ENCODE measurements at regions not wholly inside any gene's neighbourhood (a gene's known extent, or its start where the extent isn't known, plus 50 kb on each side); places are given as distances from the start of the nearest gene placed in this dataset.
A peak's percentile ranks its signal among the peaks of the same experiment; 100 is the strongest.

DNA sequence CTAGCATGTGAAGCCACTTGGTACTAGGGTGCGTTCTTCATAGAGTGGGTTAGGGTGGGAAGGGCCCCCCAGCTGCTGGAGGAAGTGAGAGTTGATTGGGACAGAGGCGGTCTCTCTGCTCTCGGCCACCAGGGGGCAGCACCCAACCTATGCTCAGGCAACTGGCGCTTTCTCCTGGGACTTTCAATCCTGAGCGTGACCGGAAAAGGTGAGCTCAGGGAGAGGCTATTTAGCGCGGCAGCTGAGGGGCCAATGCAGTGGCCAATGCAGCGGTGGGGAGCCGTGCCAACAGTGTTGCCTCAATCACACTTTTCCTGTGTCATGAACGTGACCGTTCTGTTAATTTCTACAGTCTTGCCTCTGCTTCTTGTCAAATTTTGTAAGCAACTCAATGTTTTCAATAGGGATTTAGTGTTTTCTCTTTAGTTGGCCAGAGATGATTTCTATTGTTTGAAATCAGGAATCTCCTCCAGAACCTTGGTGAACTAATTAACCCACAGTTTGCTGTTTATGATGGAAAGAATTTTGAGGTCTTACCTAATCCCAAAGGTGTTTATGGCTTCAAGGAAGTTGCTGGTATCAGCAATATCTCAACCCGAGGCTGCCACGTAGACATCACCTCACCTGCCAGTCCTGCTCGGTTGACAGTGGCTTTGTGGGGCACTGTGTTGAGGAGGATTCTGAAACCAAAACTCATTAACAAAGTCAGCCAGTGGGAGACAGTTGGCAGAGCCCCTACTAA, 67.9 kb upstream of the PDZD8 start:
- TF ChIP-seq, protein P1, sequence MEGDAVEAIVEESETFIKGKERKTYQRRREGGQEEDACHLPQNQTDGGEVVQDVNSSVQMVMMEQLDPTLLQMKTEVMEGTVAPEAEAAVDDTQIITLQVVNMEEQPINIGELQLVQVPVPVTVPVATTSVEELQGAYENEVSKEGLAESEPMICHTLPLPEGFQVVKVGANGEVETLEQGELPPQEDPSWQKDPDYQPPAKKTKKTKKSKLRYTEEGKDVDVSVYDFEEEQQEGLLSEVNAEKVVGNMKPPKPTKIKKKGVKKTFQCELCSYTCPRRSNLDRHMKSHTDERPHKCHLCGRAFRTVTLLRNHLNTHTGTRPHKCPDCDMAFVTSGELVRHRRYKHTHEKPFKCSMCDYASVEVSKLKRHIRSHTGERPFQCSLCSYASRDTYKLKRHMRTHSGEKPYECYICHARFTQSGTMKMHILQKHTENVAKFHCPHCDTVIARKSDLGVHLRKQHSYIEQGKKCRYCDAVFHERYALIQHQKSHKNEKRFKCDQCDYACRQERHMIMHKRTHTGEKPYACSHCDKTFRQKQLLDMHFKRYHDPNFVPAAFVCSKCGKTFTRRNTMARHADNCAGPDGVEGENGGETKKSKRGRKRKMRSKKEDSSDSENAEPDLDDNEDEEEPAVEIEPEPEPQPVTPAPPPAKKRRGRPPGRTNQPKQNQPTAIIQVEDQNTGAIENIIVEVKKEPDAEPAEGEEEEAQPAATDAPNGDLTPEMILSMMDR (conservative IDR thresholded peaks at IDR 0.05; ENCODE audit: low read length) = peak; percentile 89
- no peak for TF ChIP-seq EZH2phosphoT487 (IDR thresholded peaks at IDR 0.05; ENCODE audit: borderline replicate concordance)

Data from Loucy (cell line).